Posterior vena cava (tissue), 2 donors: ENCODE measurements at regions not wholly inside any gene's neighbourhood (a gene's known extent, or its start where the extent isn't known, plus 50 kb on each side); places are given as distances from the start of the nearest gene placed in this dataset.
"Not testable (repeated sequence)": the region's sequence is repeated elsewhere in the genome, so short reads cannot be mapped to it uniquely, and the experiment has no call there.

Experiments used
- DNase-seq: peaks from one replicate; pipeline ENCODE4 v3.0.0-alpha.2; 2020; ENCODE audit warnings: low spot score
- intact Hi-C, 2 donors: fragments of 100-400 bp; cut with DNase I; formaldehyde crosslinking; loops; one replicate each; pipeline versions ENCODE4 v1.14.1 to v1.14.2; 2022 to 2023
- donor health status: DM: yes; HTN: yes; CAD: no.
- donor health status: DM: yes; HTN: yes; CAD: no.

DNA sequence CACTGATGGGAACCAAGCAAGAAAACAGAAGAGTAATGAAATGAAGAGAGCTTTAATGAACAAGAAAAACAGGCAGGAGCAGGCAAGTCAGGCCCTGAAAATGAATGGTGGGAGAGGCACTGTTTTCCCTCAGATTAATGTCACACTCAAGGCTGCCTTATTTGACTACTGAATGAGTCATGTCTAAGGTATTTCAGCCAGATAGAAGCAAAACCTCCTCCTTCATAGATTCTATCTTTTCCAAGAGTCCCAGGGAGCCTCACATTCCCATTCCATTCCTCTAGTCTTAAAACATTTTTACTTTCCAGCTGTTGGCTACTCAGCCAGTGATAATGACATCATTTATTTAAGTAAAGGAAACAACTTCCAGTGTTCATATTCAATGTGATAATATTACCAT is 228.4 kb upstream of the NRIP1 start:
- no peak for DNase-seq
- intact Hi-C loops = no loop called here

DNA sequence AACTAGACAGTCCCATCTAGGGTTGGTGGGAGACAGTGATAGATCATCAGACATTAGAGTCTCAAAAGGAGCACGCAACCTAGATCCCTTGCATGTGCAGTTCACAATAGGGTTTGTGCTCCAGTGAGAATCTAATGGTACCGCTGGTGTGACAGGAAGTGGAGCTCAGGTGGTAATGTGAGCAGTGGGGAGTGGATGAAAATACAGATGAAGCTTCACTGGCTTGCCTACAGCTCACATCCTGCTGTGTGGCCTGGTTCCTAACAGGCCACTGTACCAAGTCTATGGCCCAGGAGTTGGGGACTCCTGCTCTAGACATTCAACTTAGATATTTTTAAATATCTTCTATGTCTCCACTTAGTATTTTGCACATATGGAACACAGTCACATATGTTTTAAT is 231.1 kb upstream of the NRIP1 start:
- intact Hi-C loops = no loop called here
- DNase-seq = no peak

DNA sequence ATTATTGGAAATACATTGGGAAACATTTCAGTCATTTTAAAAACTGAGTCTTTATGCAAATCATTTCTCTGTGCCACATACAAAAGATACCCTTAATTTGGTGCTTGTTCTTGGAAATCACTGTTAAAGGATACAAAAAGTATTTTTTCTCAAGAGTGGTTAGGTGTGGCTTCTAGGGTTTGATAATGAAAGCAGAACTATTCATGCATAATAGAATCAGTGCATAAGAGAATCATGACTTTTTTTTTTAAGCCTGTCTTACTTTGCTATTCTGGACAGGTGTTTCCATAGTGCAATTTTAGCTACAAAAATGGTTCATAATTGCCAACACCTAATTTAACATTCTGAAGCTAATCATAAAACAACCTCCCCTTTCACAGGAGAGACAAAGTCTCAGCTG is 233.0 kb upstream of the NRIP1 start:
- DNase-seq = no peak
- intact Hi-C loops = no loop called here

DNA sequence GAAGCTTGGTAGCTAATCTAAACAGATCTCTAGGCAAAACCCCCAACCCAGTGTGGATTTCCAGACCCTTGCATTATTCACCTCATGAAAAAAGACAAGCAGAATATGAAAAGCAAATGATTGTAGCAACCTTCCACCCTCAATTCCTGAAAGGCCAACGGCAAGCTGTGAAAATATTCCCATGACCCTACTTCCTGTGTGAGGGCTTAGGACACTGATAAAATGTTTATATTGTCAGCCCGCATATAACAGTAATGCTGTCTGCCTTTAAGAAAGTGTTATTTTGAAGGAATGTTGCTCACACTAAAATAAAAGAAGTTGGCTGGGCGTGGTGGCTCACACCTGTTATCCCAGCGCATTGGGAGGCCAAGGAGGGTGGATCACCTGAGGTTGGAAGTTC is 233.5 kb upstream of the NRIP1 start:
- intact Hi-C loops = no loop called here
- DNase-seq = no peak

DNA sequence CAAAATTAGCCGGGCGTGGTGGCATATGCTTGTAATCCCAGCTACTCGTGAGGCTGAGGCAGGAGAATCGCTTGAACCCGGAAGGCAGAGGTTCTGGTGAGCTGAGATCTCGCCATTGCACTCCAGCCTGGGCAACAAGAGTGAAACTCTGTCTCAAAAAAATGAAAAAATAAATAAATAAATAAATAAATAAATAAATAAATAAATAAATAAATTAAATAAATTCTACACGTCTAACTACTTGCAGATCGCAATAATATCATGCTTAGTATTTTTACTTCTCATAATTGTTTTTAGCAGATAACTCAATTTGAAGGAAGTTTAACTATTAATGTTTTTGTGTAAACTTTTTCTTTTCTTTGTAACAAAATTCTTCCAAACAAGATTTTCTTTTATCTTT is 234.0 kb upstream of the NRIP1 start:
- DNase-seq, intact Hi-C loops: not testable (repeated sequence)

DNA sequence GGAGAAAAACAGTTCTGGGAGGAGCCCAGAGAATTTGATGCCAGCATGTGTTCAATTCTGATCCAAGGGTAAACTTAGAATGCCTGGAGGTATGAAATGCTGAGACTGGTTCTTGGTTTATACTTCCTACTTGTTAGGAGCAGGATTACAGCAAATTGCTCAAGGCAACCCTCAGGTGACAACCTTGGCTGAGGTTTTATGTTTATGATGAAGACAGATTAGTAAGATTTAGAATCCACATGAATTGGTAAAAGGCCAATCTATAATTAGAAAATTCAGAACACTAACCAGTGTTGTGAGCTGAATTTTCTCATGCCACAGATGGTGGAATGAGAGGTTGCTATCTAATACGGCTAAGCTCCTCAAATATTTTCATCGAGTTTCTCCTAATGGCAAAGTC is 235.3 kb upstream of the NRIP1 start:
- intact Hi-C loops = no loop called here
- no peak for DNase-seq

DNA sequence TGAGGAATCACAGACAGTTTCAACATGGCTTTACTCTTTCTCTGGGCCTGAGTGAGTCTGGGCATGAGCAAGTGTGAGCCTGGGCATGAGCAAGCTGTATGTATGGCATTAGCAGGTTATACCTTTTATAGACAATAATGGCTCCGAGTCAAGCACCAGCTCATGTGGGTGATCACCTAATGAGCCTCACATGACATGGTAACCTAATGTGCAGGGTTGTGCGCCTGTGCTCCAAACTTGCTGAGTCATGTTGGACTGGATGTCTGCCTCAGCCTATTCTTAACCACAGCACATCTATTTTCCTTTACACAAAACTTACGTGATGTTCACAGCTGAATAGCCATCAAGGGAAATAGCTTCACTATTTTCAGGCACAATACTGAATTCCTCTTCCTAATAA is 236.2 kb upstream of the NRIP1 start:
- intact Hi-C loops = no loop called here
- DNase-seq = no peak

DNA sequence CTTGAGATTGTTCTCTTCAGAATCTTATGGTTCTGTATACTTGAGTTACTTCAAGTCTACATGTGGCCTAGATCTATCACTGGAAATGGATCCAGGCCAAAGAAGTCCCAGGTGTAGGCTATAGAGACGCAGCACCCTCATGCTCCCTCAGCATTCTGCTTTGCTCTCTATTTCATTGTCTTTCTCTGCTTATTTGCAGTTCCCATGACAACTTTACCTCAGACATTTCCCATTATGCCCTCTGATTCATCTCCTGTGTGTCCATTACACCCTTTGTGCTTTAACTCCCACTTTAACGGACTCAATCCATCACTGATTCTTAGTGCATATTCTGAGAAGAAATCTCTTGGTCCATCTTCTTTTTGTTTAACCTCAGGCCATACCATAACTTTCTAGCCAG is 236.9 kb upstream of the NRIP1 start:
- intact Hi-C loops = no loop called here
- DNase-seq = no peak

DNA sequence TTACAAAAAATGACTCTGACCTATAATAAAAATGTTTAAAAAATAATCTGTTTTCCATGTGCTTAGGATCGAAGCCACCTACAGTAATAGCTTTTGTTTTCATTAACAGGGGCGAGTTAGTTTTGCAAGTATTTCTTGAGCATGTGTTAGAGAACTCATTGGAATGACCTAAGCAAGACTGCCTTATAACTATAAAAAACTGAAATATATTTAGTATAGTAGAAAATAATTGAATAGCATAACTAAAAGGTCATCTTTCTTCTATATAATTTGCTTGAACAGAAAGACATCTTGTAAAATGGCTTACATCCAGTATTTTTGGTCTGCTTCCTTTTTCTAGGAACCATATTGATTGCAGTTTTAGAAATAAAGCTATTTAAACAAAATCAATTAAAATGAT is 241.5 kb upstream of the NRIP1 start:
- intact Hi-C loops = no loop called here
- no peak for DNase-seq

DNA sequence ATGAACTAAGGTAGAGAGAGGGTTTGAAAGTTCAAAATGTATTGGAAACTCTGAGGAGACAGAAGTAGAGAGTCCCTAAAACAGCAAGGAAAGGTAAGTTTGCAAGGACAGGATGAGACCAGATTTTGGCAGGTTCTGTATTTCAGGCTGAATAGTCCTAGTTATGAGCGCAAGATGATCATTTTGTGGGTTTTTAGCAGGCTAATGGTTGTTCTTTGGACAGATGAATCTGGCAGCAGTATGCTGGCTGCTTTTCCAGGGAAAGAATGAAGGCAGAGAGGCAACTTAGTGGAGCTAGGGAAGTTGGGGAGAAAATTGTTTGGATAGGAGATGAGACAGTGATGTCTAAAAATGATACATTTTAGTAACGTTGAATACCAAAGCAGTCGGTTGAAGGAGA is 243.5 kb upstream of the NRIP1 start:
- intact Hi-C loops = no loop called here
- no peak for DNase-seq

DNA sequence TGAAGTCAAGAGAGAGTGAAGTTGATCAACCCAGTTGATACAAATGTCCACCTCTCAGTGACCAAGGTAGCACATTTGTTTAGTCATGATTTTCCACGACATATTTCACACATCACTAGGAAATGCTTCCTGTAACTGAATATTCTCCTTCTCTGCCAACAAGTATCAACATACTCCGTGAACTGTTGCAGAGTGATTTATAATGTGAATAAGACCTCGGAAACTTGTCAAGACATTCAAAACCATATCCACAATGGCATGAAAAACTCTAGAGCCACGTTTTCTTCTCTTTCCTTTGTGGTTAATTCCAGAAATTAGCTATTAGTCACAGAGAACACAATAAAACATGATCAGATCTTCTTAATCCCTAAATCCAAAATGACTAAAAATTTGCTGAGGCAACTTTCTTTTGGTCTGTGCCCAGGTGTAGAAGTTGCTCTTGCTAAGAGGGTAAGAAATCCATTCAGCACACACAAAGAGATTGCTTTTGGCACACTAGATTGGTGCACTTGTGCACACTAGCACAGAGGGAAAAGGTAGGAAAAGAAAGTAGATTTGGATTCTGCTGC is 244.3 kb upstream of the NRIP1 start:
- no peak for DNase-seq
- intact Hi-C loops = no loop called here

DNA sequence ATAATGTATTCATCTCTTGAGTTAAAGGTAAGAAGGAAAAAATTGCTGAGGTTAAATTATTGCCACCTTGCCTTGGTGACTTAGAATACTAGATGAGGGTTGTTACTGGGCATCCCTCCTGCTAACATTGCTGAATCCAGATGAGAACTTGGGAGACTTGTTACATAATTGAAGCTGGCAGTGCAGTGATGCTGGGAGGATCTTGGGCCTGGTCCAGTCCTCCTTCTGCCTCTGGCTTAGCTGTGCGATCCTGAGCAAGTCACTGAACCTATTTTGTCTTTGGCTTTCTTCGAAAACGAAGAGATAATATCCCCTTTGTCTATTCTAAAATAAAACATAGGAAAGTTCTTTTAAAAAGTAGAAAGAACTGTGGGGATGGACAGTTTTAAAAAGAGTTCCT is 244.9 kb upstream of the NRIP1 start:
- intact Hi-C loops = no loop called here
- peak; percentile 81 for DNase-seq

DNA sequence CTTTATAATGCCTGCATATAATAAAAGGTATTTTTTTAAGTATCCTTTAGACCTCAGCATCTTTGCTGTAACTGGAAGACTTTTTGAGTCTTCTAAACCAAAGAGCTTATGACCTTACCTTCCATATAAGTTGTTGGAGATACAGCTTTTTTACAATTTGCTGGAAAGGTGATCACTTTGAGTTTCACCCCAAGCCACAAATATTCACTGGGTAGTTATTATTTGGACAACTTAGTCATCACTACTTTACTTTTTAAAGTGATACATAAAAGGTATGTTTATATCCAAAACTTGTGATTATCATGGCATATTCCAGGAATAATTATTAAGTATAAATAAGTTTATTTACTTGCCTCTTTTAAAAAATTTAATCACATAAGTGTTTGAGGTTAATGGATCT is 246.7 kb upstream of the NRIP1 start:
- no peak for DNase-seq
- intact Hi-C loops = no loop called here

DNA sequence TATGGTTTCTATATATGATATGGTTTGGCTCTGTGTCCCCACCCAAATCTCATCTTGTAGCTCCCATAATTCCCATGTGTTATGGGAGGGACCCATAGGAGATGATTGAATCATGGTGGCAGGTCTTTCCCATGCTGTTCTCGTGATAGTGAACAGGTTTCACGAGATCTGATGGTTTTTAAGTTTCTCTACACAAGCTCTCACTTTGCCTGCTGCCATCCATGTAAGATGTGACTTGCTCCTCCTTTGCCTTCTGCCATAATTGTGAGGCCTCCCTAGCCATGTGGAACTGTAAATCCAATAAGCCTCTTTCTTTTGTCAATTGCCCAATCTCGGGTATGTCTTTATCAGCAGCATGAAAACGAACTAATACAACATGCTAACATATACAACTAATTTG is 252.2 kb upstream of the NRIP1 start:
- intact Hi-C loops, DNase-seq: not testable (repeated sequence)

DNA sequence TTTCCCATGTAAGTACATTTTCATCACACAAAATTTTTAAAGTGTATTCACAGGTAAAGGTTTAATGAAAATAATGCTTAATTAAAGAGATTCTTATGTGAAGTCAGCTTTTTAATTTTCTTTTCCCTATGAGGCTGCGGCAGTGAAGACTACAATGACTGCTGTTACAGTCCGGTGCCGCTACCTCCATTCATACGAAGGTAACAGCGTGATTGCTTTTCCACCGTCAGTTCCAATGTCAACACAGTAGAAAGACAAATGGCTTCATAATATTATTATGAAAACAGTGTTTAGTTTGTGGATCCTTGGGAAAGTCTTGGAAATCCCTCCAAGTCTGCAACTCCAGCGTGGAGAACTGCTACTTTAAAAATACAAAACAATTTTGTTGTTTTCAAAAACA is 254.9 kb upstream of the NRIP1 start:
- intact Hi-C loops = no loop called here
- no peak for DNase-seq

DNA sequence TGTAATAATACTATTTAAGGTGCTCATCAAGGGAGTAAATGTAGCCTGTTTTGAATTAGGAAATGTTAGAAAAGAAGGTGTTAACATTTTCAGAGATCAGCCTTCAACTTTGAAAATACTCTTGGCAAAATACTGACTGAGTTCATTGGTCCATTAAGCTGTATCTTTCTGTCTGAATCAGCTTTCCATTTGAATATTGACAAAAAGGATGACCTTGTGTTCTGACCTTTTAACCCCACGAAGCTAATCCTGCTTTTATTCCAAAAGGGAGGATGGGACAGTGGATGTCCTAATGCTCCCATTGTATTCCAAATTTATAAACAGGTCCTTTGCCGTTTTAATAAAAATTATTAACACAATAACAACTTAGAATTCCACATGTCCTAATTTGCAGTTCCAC is 259.7 kb upstream of the NRIP1 start:
- DNase-seq = no peak
- intact Hi-C loops = no loop called here

DNA sequence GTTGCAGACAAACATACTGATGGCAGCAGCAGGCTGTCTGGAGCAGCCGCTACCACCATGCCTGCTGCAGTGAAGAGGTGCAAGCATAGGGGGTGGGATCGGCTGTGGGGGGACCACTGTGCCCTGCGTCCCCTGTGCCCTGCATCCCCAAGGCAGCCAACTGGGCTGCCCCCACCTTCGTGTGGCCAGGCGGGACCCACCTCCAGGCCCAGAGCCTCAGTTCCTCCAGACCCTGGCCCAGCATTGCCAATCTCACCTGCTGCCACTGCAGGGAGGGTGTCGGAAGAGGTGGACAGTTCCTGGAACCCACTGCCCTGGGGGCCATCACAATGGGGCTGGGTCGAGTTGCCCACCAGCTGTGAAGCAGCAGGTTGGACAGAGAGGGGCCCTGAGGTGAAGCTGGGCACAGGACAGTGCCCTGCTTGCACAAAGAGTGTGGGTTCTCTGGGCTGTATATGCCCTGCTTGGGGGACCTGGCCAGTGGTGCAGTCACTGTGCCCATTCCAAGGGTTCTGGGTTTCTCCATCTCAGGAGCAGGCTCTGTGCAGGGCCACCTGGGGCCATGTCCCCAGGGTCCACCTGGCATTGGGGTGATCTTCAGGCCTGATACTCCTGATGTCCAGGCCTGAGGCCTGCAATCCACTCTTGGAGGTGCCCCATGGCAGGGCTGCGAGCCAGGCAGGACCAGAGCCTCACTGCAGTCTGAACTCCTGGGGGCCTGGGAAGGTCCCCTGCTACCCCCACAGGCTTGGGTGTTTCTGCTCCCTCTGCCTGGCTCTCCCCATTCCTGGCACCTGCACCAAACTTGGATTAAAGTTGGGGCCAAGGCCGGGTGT is 261.4 kb upstream of the NRIP1 start:
- intact Hi-C loops = loop anchor here in 1 of 2 donors (2.0 kb wide), 1 partner anchor 61 kb away; no protein-coding TSS in a partner anchor
- no peak for DNase-seq

DNA sequence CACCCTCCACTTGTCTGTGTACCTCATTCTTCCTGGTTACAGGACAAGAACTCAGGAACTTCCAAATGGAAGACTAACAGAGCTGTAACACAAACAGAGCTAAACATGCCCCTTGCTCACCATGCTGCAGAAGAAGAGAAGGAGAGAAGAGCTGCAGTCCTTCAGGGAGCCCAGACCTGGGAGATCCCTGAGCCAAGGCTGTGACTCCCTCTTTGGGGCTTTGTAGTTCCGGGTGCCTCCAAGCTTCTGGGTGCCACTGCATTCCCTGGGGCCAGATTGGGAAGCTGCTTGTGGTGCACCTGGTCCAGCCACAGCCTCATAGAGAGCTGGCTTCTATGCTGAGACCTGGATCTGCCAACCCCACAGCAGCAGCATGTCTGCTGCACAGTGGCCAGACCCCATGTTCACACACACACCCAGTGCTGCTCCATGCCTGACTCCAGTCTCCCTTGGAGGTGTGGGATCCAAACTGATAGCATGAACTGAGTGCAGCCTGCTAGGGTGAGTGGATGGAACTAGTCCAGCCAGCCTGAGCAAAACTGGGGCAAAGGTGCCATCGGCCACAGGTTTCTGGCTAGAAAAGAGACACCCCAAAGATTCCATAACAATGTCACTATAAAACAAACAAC is 263.0 kb upstream of the NRIP1 start:
- intact Hi-C loops = loop anchor here in 1 of 2 donors (2.0 kb wide), 2 partner anchors 63 to 77 kb away; no protein-coding TSS in a partner anchor

DNA sequence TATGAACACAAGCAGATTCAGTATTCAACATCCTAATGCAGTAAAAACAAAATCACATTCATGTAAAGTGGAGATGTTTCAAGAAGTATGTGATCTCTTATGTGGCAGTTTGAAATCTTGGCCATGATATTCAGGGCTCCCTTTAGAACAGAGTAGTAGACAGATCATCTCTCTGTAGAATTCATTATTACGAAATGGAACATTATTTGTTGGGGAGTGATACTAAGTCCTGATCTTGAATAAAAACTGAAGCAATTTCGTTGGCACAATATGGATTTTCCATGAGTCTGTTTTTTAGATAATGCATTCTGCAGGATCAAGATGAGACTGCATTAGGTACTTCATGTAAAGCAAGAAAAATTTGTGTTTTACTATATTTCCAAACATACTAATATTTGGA is 264.4 kb upstream of the NRIP1 start:
- intact Hi-C loops = loop anchor here in 1 of 2 donors (2.0 kb wide), 1 partner anchor 78 kb away; no protein-coding TSS in a partner anchor
- DNase-seq = no peak

More for the DNA sequence above, 263.0 kb upstream of the NRIP1 start:
- no peak for DNase-seq

DNA sequence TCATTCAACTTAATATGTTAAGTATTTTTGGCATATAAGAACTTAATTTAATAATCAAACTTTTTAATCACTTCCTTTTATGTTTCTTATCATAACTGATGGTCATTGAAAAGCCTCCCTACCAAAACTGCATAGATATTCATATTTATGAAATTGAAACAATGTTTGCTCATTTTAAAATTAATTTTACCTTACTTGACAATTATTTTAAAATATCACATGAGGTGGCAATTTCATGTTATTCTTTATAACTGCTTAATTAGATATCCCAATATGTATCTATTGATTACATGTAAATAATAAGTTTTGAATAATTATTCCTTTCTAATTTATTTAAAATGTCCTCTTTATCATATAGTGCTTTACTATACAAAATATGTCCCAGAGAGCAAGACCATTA is 266.1 kb upstream of the NRIP1 start:
- no peak for DNase-seq
- intact Hi-C loops = no loop called here

DNA sequence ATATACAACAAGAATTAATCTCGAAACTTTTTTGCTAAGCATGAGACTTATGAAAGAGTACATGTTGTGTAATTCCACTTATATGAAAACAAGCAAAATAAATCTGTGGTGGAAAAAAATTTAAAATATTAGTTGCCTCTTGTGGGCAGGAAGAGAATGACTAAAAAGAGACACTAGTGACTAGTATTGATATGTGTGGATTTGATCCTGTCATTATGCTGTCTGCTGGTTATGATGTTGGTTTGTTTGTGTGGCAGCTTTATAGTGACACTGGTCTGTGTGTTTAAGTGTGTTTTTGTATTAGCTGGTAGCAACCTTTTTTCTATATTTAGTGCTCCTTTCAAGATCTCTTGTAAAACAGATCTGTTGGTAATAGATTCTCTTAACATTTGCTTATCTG is 267.8 kb upstream of the NRIP1 start:
- DNase-seq = no peak
- intact Hi-C loops = no loop called here
